ENCODE measurements at regions not wholly inside any gene's neighbourhood (a gene's known extent, or its start where the extent isn't known, plus 50 kb on each side); places are given as distances from the start of the nearest gene placed in this dataset.

- no peak for DNase-seq (ENCODE audit: low spot score)
These were observed 325.4 kb upstream of the PRDM1 start for GRCh38 chr6:105760746-105761145.

DNA sequence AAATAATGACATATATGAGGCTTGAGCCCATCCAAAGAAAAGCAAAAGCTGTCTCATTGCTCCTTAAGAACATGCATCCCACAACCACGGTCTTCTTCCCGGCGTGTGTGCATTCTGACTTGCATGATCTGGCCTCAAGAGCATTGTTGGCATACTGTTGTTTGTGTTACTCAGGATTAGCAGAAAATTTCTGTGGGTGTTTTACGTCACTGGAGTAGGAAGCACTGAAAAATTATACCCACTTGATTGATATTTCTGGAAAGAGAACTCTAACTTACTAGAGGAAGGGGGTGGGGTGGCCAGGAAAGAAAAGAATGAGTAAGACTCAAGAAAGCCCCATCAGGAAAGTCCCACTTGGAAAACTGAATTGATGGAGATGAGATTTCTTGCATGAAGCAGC lies 326.2 kb upstream of the PRDM1 start:
- in situ Hi-C loops (cut with HindIII; ENCODE audit: low sequenced_read_pairs) = no loop called here

More at GRCh38 chr6:105760746-105761145, 325.4 kb upstream of the PRDM1 start:
- in situ Hi-C loops (cut with HindIII; ENCODE audit: low sequenced_read_pairs) = no loop called here

GRCh38 chr6:105759015-105759414 lies 327.1 kb upstream of the PRDM1 start:
- in situ Hi-C loops (cut with HindIII; ENCODE audit: low sequenced_read_pairs) = no loop called here
- DNase-seq (ENCODE audit: low spot score) = no peak

More for the DNA sequence above, 326.2 kb upstream of the PRDM1 start:
- no peak for DNase-seq (ENCODE audit: low spot score)

DNA sequence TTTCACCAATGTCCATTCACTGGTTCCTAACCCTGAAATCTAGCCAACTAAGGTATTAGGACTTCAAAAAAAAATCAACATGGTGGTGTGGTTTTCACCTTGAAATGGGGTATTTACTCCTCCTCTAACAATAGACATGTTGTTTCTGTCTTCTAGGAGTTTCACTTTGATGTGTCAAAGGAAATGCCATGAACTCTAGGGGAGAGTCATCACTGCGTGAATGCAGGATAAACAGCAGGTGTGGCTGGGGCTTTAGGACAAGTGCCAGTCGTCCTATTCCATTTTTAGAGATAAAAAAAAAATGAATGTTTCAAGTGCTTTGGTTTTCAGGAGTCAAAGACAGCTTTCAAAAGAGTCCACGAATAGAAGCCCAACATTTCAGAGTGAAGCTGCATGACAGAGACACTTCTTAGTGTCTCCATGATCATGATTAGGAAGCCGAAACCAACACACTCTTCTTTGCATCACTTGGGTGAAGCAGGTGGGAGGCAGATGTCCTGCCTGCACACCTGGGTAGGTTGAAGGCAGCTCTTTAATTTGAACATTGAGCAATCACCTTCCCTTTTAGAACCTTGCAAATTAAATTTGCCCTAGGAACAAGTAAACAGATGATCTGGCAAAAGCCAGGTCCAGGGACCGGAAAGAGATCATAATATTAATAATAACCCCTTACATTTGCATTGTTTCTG lies 328.5 kb upstream of the PRDM1 start:
- in situ Hi-C loops (cut with HindIII; ENCODE audit: low sequenced_read_pairs) = no loop called here
- peak; percentile 71 for DNase-seq (ENCODE audit: low spot score)

DNA sequence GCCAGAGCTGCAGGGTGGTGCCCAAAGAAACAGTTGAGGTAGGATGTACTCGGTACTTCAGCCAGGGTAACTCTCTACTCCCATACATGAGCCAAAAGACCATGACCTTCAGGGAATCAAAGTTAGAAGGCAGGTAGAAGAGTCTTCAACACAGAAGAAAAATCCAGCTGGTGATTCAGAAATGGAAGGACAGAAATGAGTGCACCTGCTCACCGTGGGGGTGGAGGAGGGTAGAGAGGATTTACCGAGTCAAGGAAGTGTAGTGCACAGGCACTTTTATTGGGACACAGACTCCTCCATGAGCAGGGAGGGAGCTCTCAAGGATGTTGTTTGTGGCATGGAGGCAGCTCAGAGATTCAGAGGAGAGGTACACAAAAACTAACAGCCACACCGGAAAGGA lies 330.3 kb upstream of the PRDM1 start:
- DNase-seq (ENCODE audit: low spot score) = no peak
- in situ Hi-C loops (cut with HindIII; ENCODE audit: low sequenced_read_pairs) = no loop called here

DNA sequence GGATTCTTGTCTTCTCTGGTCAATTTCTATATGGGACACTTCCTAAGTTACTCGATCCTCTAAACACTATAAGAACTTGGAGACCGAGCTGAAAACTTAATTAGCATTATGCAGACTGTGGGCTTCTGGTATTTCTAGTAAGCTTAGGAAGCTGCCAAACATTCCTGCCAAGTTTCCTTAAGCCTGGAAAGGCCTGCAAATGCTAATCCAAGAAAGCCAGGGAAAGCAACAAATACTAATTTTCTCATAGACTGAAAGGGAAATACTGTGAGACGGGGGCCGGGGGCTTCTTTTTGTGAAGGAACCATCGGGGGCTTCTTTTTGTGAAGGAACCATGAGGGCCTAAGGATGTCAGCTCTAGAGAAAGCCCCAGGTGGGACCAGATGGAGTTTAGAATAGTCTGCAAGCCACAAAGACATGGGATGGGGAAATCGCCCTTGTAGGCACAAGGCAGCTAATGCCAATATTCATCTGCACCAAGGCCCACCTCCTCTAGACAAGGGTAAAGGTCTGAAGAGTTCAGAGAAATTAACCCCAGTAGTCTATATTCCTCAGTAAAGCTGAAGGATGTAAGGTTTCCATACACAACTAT lies 332.4 kb upstream of the PRDM1 start:
- peak; percentile 76 for DNase-seq (ENCODE audit: low spot score)
- in situ Hi-C loops (cut with HindIII; ENCODE audit: low sequenced_read_pairs) = no loop called here

DNA sequence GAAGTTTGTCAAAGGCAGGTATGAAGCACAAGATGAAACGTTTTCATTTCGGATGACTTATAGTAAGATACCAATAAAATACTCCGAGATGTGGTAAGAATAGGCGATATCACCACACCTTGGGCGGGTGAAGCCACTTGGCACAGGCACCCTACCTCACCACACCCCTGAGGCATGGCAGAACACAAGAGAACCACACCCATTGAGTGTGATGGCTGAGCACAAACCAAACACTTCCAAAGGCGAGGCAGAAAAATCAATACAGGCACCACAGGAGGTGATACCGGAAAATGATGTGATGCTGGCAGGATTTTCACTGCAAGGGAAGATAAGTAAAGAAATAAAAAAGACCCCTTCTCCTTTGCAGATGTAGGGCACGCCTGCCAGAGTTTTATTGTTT lies 332.9 kb upstream of the PRDM1 start:
- in situ Hi-C loops (cut with HindIII; ENCODE audit: low sequenced_read_pairs) = no loop called here
- no peak for DNase-seq (ENCODE audit: low spot score)

GRCh38 chr6:105750089-105750488 lies 336.0 kb upstream of the PRDM1 start:
- in situ Hi-C loops (cut with HindIII; ENCODE audit: low sequenced_read_pairs) = no loop called here

GRCh38 chr6:105748737-105749161 lies 337.4 kb upstream of the PRDM1 start:
- DNase-seq (ENCODE audit: low spot score) = no peak

More at GRCh38 chr6:105750089-105750488, 336.0 kb upstream of the PRDM1 start:
- no peak for DNase-seq (ENCODE audit: low spot score)

DNA sequence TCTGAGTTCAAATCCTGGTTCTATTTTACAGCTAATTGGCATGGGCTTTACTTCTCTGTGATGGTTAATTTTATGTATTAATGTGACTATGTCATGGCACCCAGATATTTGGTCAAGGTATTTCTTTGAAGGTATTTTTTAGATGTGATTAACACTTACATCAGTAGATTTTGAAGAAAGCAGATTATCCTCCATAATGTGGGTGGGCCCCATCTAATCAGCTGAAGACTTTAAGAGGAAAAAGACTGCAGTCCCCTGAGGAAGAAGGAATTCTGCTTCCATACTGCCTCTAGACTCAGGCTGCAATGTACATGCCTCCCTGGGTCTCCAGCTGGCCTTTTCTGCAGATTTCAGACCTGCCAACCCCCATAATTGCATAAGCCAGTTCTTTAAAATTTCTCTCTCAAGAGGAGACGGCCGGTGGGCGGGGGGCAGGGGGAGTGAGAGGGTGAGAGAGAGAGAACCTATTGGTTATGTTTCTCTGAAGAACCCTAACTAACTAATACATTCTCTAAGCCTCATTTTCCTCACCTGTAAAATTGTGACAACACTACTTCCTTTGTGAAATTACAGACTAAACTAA lies 338.2 kb upstream of the PRDM1 start:
- in situ Hi-C loops (cut with HindIII; ENCODE audit: low sequenced_read_pairs) = no loop called here

More at GRCh38 chr6:105748737-105749161, 337.4 kb upstream of the PRDM1 start:
- in situ Hi-C loops (cut with HindIII; ENCODE audit: low sequenced_read_pairs) = no loop called here

GRCh38 chr6:105746509-105746908 lies 339.6 kb upstream of the PRDM1 start:
- DNase-seq (ENCODE audit: low spot score) = no peak
- in situ Hi-C loops (cut with HindIII; ENCODE audit: low sequenced_read_pairs) = no loop called here

More for the DNA sequence above, 338.2 kb upstream of the PRDM1 start:
- no peak for DNase-seq (ENCODE audit: low spot score)

GRCh38 chr6:105746130-105746505 lies 340.0 kb upstream of the PRDM1 start:
- in situ Hi-C loops (cut with HindIII; ENCODE audit: low sequenced_read_pairs) = no loop called here
- DNase-seq (ENCODE audit: low spot score) = no peak

DNA sequence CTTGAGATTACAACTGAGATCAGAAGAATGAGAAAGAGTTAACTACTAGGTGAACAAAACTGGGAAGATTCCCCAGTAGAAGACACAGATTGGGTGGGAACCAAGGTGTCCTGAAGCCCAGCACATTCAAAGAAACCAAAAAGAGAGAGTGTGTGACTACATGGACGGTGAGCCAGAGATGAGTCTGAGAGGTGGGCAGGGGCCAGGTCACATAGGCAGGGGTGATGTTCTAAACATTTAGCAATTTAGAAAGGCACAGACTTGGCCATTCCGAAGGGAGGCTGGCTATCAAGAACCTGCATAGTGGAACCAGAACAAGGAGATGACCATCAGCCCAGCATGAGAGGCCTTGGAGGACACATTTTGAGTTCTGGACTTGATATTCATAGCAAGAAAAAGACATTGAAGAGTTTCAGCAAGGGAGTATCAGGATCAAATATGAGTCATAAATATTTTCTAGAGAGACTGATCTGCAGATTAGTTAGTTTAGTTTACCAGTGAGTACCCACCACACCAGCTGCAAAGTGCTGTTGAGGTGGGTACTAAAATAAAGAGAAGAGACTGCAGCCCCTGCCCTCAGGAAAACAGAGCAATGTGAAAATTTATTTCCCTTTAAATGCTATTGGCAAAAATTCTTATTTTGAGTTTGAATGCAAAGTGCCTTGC lies 340.5 kb upstream of the PRDM1 start:
- in situ Hi-C loops (cut with HindIII; ENCODE audit: low sequenced_read_pairs) = no loop called here
- DNase-seq (ENCODE audit: low spot score) = no peak

- in situ Hi-C loops (cut with HindIII; ENCODE audit: low sequenced_read_pairs) = no loop called here
- DNase-seq (ENCODE audit: low spot score) = no peak
These were observed 341.3 kb upstream of the PRDM1 start for GRCh38 chr6:105744815-105745214.

DNA sequence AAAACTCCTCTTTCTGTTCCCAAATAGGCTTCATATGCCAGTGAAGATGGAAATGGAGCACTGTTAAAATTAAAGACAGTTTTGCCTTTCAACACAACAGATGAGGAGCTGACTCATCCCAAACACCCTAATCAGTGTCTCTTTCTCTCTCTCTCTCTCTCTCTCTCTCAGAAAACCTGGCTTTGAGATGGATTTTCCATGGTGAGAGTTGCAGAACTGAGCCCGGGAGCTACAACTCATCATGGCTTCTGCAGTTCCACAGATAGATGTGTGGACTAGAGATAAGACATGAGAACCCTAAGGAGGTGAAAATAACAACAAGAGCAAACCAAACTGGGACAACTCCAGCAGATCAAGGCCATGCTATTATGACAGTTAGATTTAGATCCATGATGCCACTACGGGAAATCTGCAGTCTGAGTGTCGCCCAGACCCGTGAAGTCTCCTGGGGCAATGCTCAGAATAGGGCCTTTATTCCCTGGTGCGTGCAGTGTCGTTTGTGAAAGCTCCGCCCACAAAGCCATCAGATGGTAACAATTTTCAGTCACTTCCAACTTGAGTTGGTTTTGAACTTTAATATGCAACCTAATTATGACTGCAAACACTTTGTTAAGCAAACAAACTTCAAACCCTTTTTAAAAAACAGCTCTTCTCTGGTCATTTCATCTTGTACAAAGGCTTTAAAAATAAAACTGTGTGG lies 338.2 kb upstream of the PREP start:
- no peak for DNase-seq (ENCODE audit: low spot score)
- in situ Hi-C loops (cut with HindIII; ENCODE audit: low sequenced_read_pairs) = no loop called here

DNA sequence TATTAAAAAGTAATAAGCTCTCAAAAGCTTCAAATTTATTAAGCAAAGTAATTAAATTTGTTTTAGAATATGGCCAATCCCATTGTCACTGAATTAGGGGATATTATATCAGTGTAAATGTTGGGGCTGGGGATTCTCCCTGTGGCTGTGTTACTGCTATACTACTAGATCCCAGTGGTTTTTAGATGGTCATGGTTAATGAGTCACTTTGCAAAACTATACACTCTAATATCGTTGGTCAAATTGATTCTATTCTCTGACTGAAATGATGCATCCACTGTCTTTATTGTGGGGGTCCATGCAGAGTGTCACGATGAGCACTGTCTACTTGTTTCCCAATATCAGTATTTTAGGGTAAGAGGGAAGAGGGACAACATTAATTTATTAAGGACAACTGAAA lies 336.9 kb upstream of the PREP start:
- in situ Hi-C loops (cut with HindIII; ENCODE audit: low sequenced_read_pairs) = no loop called here
- no peak for DNase-seq (ENCODE audit: low spot score)

DNA sequence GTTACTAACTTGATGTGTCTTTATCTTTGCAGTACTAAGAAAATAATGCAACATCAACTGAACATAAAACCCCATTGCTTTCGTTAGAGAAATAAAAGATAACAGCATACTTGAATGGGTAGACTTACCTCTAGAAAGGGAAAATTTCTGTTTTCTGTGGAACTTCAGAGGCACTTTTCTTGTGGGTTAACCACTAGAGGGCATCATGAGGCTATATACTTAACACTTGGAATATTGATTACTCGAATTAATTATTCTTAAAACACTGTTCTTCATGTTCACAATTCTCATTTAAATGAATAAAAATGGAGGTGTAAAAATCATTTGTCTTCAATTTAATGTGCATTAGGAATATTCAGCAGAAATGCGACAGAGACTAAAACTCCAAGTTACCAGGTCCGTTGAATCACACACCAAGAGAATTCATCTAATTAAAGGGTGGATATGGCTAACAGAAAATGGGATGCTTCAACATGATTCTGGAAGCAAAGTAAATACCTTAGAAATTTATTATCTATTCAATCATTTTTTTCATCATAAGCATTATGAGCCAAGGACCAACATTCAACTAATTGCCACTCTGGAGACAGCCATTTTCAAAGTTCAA lies 330.8 kb upstream of the PREP start:
- DNase-seq (ENCODE audit: low spot score) = peak; percentile 53
- in situ Hi-C loops (cut with HindIII; ENCODE audit: low sequenced_read_pairs) = no loop called here

- in situ Hi-C loops (cut with HindIII; ENCODE audit: low sequenced_read_pairs) = no loop called here
- no peak for DNase-seq (ENCODE audit: low spot score)
These were observed 326.1 kb upstream of the PREP start for GRCh38 chr6:105728995-105729394.
